HepG2 (cell line): ENCODE measurements at regions not wholly inside any gene's neighbourhood (a gene's known extent, or its start where the extent isn't known, plus 50 kb on each side); places are given as distances from the start of the nearest gene placed in this dataset.

Source experiments
- ATAC-seq: fragments of 200-7000 bp; cut with Tn5 transposase; 3 replicates; pipeline ENCODE4 v1.9.1; 2020; ENCODE audit warnings: mild to moderate bottlenecking, moderate library complexity
- BruUV-seq: library from RNA; stranded (reverse); fragments of 400-500 nt; replicated peaks from 2 replicates; lab custom pipeline; 2021; lab: Mats Ljungman, UMichigan
- CTCF ChIA-PET: fragments of 300-600 bp; formaldehyde crosslinking; extraction: SDS; loops from one replicate; lab custom pipeline; 2021; ENCODE audit warnings: low total read pairs, inconsistent platforms, low intra/inter-chr PET ratio; lab: Yijun Ruan, JAX
- POLR2A ChIA-PET: fragments of 350-600 bp; sonication (Branson Sonifier 250); formaldehyde crosslinking; loops from one replicate; lab custom pipeline; 2020; ENCODE audit warnings: antibody characterized with exemption, inconsistent platforms; lab: Yijun Ruan, JAX
- DNase-seq: peaks from one replicate; pipeline ENCODE4 v3.0.0-alpha.2; 2015; ENCODE audit warnings: low spot score
- FAIRE-seq: peaks from 3 replicates; lab custom pipeline; 2011; peaks lifted over from hg19 to GRCh38; lab: Jason Lieb, UNC
- H2AFZ ChIP-seq: one replicate; pipeline ENCODE4 v1.6.1; 2011; ENCODE audit warnings: low read length, inconsistent platforms
- H3K27ac ChIP-seq: fragments of 300-600 bp; 3 replicates; pipeline ENCODE4 v1.8.0; 2011; ENCODE audit warnings: mixed run types, mild to moderate bottlenecking, mixed read lengths, low read length, inconsistent platforms; ENCODE audit not compliant: insufficient read depth; ENCODE audit errors: extremely low read length
- H3K27me3 ChIP-seq, 2 experiments: fragments of 200-600 bp in 1 of 2; 2 replicates in 1 of 2; 3 replicates in 1 of 2; pipeline versions ENCODE4 v1.6.0 to v1.8.0; 2011; ENCODE audit warnings: low read length in 2 of 2, mild to moderate bottlenecking in 2 of 2, moderate library complexity in 2 of 2, inconsistent platforms in 1 of 2; ENCODE audit not compliant: insufficient read depth in 2 of 2, control insufficient read depth in 1 of 2
- H3K36me3 ChIP-seq, 2 experiments: fragments of 200-600 bp in 1 of 2; replicated peaks in 1 of 2; 2 replicates in 1 of 2; 3 replicates in 1 of 2; pipeline versions ENCODE4 v1.5.1 to v1.8.0; 2011; ENCODE audit warnings: low read length in 2 of 2, inconsistent platforms in 1 of 2; ENCODE audit not compliant: insufficient read depth in 2 of 2, control insufficient read depth in 1 of 2
- H3K4me1 ChIP-seq: 2 replicates; pipeline ENCODE4 v1.5.1; 2012; ENCODE audit warnings: low read length, inconsistent platforms; ENCODE audit not compliant: insufficient read depth
- H3K4me2 ChIP-seq: 2 replicates; pipeline ENCODE4 v1.6.0; 2011; ENCODE audit warnings: low read depth, low read length, inconsistent platforms
- H3K4me3 ChIP-seq, 3 experiments: fragments of 200-600 bp in 1 of 3; sonication (generic), shearing (Covaris generic) in 1 of 3; replicated peaks in 1 of 3; 2 replicates each; pipeline ENCODE4 v1.5.1; 2011 to 2016; ENCODE audit warnings: low read length in 3 of 3, inconsistent platforms in 2 of 3, low read depth in 2 of 3, mild to moderate bottlenecking in 2 of 3, control low read depth in 1 of 3, mixed read lengths in 1 of 3; ENCODE audit not compliant: insufficient read depth in 1 of 3
- H3K79me2 ChIP-seq: one replicate; pipeline ENCODE4 v1.6.1; 2011; ENCODE audit warnings: low read length, inconsistent platforms; ENCODE audit not compliant: insufficient read depth
- H3K9ac ChIP-seq: 2 replicates; pipeline ENCODE4 v1.6.0; 2011; ENCODE audit warnings: mild to moderate bottlenecking, low read depth, low read length, inconsistent platforms; ENCODE audit not compliant: insufficient read depth
- H3K9me3 ChIP-seq: 2 replicates; pipeline ENCODE4 v1.5.1; 2012; ENCODE audit warnings: mild to moderate bottlenecking, low read length
- H4K20me1 ChIP-seq: 2 replicates; pipeline ENCODE4 v1.6.0; 2011; ENCODE audit warnings: inconsistent platforms, mild to moderate bottlenecking, low read length, moderate library complexity; ENCODE audit not compliant: insufficient read depth
- CREBL2 ChIP-seq: sonication (generic); formaldehyde crosslinking; IDR thresholded peaks from 2 replicates; pipeline ENCODE4 v1.8.1; 2023; ENCODE audit warnings: missing genetic modification reagents, mild to moderate bottlenecking, borderline replicate concordance
- EHMT2 ChIP-seq: fragments of 200-600 bp; sonication (generic); IDR thresholded peaks from 2 replicates; pipeline ENCODE4 v1.7.0; 2017; ENCODE audit warnings: antibody characterized with exemption, low read depth, low read length, borderline replicate concordance
- KLF16 ChIP-seq, 2 experiments: sonication (generic) in 1 of 2; formaldehyde crosslinking in 1 of 2; IDR thresholded peaks; 2 replicates each; pipeline versions ENCODE4 v1.6.1 to v1.8.0; 2016 to 2023; ENCODE audit warnings: missing genetic modification reagents in 2 of 2, missing compliant biosample characterization in 1 of 2
- NCOA1 ChIP-seq: sonication (generic); formaldehyde crosslinking; IDR thresholded peaks from 2 replicates; pipeline ENCODE4 v1.9.0; 2021; ENCODE audit warnings: missing genetic modification reagents
- NCOA5 ChIP-seq: sonication (generic); formaldehyde crosslinking; IDR thresholded peaks from 2 replicates; pipeline ENCODE4 v1.4.0; 2020; ENCODE audit warnings: missing genetic modification reagents
- PREB ChIP-seq: sonication (generic); formaldehyde crosslinking; IDR thresholded peaks from 2 replicates; pipeline ENCODE4 v1.4.0; 2020; ENCODE audit warnings: missing genetic modification reagents
- SAFB2 ChIP-seq: sonication (generic); formaldehyde crosslinking; IDR thresholded peaks from 2 replicates; pipeline ENCODE4 v1.5.1; 2020; ENCODE audit warnings: missing genetic modification reagents, low read depth, mild to moderate bottlenecking, borderline replicate concordance
- SNRNP70 ChIP-seq: fragments of 200-400 bp; formaldehyde crosslinking; IDR thresholded peaks from 2 replicates; pipeline ENCODE4 v1.6.1; 2017; ENCODE audit warnings: mild to moderate bottlenecking, low read depth, low read length, moderate library complexity
- SOX5 ChIP-seq: IDR thresholded peaks from 2 replicates; pipeline ENCODE4 v1.6.1; 2016; ENCODE audit warnings: borderline replicate concordance
- TMF1 ChIP-seq: sonication (generic); formaldehyde crosslinking; IDR thresholded peaks from 2 replicates; pipeline ENCODE4 v1.8.1; 2022; ENCODE audit warnings: low read depth, missing genetic modification reagents
- ZBTB37 ChIP-seq: sonication (generic); formaldehyde crosslinking; IDR thresholded peaks from 2 replicates; pipeline ENCODE4 v1.4.0; 2020; ENCODE audit warnings: mild to moderate bottlenecking, missing genetic modification reagents
- ZFP36L2 ChIP-seq: sonication (generic); formaldehyde crosslinking; IDR thresholded peaks from 2 replicates; pipeline ENCODE4 v1.4.0; 2020; ENCODE audit warnings: missing genetic modification reagents
- ZNF432 ChIP-seq: sonication (generic); formaldehyde crosslinking; IDR thresholded peaks from 2 replicates; pipeline ENCODE4 v1.5.0; 2020; ENCODE audit warnings: missing genetic modification reagents, mild to moderate bottlenecking, borderline replicate concordance
- ZNF577 ChIP-seq: sonication (generic); formaldehyde crosslinking; IDR thresholded peaks from 2 replicates; pipeline ENCODE4 v1.4.0; 2020; ENCODE audit warnings: mild to moderate bottlenecking, low read depth, missing genetic modification reagents, borderline replicate concordance
- ZSCAN21 ChIP-seq: sonication (generic); formaldehyde crosslinking; IDR thresholded peaks from 2 replicates; pipeline ENCODE4 v1.8.0; 2022; ENCODE audit warnings: mild to moderate bottlenecking, missing genetic modification reagents, moderate library complexity, borderline replicate concordance
- WGBS: methylation state at CpG from one replicate; pipeline ENCODE4 v1.1.6; 2017; ENCODE audit warnings: low lambda C conversion rate; 5-methylcytosine and 5-hydroxymethylcytosine counted together
- in situ Hi-C: cut with HindIII; loops from 2 replicates; pipeline ENCODE4 v1.10.0; 2017; ENCODE audit warnings: low pct_unique_long_range_greater_than_20kb; ENCODE audit not compliant: extremely low pct_ligation_motif_present
- intact Hi-C: fragments of 100-400 bp; cut with micrococcal nuclease; formaldehyde crosslinking; loops from one replicate; pipeline ENCODE4 v1.10.0; 2022; ENCODE audit not compliant: unreplicated experiment

- in situ Hi-C loops (no loop called here), intact Hi-C loops (no loop called here)
- TF ChIP-seq SAFB2 (CRISPR knock-in tag) (no peak), ZNF432 (CRISPR knock-in tag) (no peak), CREBL2 (no peak), PREB (no peak), ZBTB37 (CRISPR knock-in tag) (no peak), NCOA1 (CRISPR knock-in tag) (no peak), SOX5 (no peak), ZNF577 (CRISPR knock-in tag) (no peak), TMF1 (CRISPR knock-in tag) (no peak), NCOA5 (CRISPR knock-in tag) (no peak), ZFP36L2 (CRISPR knock-in tag) (no peak), EHMT2 (no peak), SNRNP70 (no peak), KLF16 (CRISPR knock-in tag; IDR thresholded peaks at IDR 0.05) (no peak), ZSCAN21 (no peak)
- ChIA-PET CTCF (no interaction called here), POLR2A (no interaction called here)
- Histone ChIP-seq H3K9ac (no peak overlapping the region), H3K9me3 (peaks cover 54% of the 10 kb centered on the region), H3K4me2 (no peak overlapping the region), H3K27ac (no peak overlapping the region), H2AFZ (no peak overlapping the region), H3K36me3 (no peaks in the 10 kb centered on the region), H3K79me2 (no peaks in the 10 kb centered on the region), H3K4me3 (no peak overlapping the region), H4K20me1 (no peaks in the 10 kb centered on the region), H3K27me3 (no peaks in the 10 kb centered on the region), H3K4me1 (no peaks in the 10 kb centered on the region)
- no peak for FAIRE-seq
- WGBS, result 4% methylated on average over 4 of the region's 5 CpGs
- no peak for DNase-seq
- no peak for ATAC-seq
- no TSS peak for BruUV-seq
These were observed 259.9 kb downstream of the GLRX3 start for GRCh38 chr10:130396044-130396443.
